ENCODE measurements at regions not wholly inside any gene's neighbourhood (a gene's known extent, or its start where the extent isn't known, plus 50 kb on each side); places are given as distances from the start of the nearest gene placed in this dataset.
A peak's percentile ranks its signal among the peaks of the same experiment; 100 is the strongest.

- no peak for DNase-seq (ENCODE audit: low read depth in 3 of 3, low spot score in 2 of 3)
These were observed 52.1 kb downstream of the MPP7 start for GRCh38 chr10:28250782-28251181.

GRCh38 chr10:28250358-28250757 lies 52.5 kb downstream of the MPP7 start:
- DNase-seq (ENCODE audit: low read depth in 3 of 3, low spot score in 2 of 3), result no peak

GRCh38 chr10:28249512-28249911 lies 53.4 kb downstream of the MPP7 start:
- no peak for DNase-seq (ENCODE audit: low read depth in 3 of 3, low spot score in 2 of 3)

- no peak for DNase-seq (ENCODE audit: low read depth in 3 of 3, low spot score in 2 of 3)
These were observed 54.8 kb downstream of the MPP7 start for GRCh38 chr10:28248092-28248491.

GRCh38 chr10:28246023-28246422 lies 56.8 kb downstream of the MPP7 start:
- DNase-seq (ENCODE audit: low read depth in 3 of 3, low spot score in 2 of 3), result no peak

GRCh38 chr10:28243923-28244322 lies 58.9 kb downstream of the MPP7 start:
- DNase-seq (ENCODE audit: low read depth in 3 of 3, low spot score in 2 of 3), result no peak

- no peak for DNase-seq (ENCODE audit: low read depth in 3 of 3, low spot score in 2 of 3)
These were observed 60.2 kb downstream of the MPP7 start for GRCh38 chr10:28242555-28243204.

- DNase-seq (ENCODE audit: low read depth in 3 of 3, low spot score in 2 of 3), result peak in 1 of 3 donors; percentile 38
These were observed 61.0 kb downstream of the MPP7 start for GRCh38 chr10:28241741-28242399.

GRCh38 chr10:28240400-28240799 lies 62.5 kb downstream of the MPP7 start:
- no peak for DNase-seq (ENCODE audit: low read depth in 3 of 3, low spot score in 2 of 3)

GRCh38 chr10:28236591-28236990 lies 66.3 kb downstream of the MPP7 start:
- no peak for DNase-seq (ENCODE audit: low read depth in 3 of 3, low spot score in 2 of 3)

- no peak for DNase-seq (ENCODE audit: low read depth in 3 of 3, low spot score in 2 of 3)
These were observed 82.1 kb downstream of the MPP7 start for GRCh38 chr10:28220811-28221210.

GRCh38 chr10:28219251-28219650 lies 83.6 kb downstream of the MPP7 start:
- DNase-seq (ENCODE audit: low read depth in 3 of 3, low spot score in 2 of 3), result no peak

- no peak for DNase-seq (ENCODE audit: low read depth in 3 of 3, low spot score in 2 of 3)
These were observed 85.0 kb downstream of the MPP7 start for GRCh38 chr10:28217848-28218247.

GRCh38 chr10:28215930-28216329 lies 86.9 kb downstream of the MPP7 start:
- no peak for DNase-seq (ENCODE audit: low read depth in 3 of 3, low spot score in 2 of 3)

- DNase-seq (ENCODE audit: low read depth in 3 of 3, low spot score in 2 of 3), result no peak
These were observed 88.6 kb downstream of the MPP7 start for GRCh38 chr10:28214219-28214618.

- DNase-seq (ENCODE audit: low read depth in 3 of 3, low spot score in 2 of 3), result no peak
These were observed 91.1 kb downstream of the MPP7 start for GRCh38 chr10:28211759-28212158.

- DNase-seq (ENCODE audit: low read depth in 3 of 3, low spot score in 2 of 3), result no peak
These were observed 95.1 kb downstream of the MPP7 start for GRCh38 chr10:28207799-28208198.

- DNase-seq (ENCODE audit: low read depth in 3 of 3, low spot score in 2 of 3), result no peak
These were observed 99.9 kb downstream of the MPP7 start for GRCh38 chr10:28202941-28203352.

GRCh38 chr10:28201410-28202400 lies 101.2 kb downstream of the MPP7 start:
- DNase-seq (ENCODE audit: low read depth in 3 of 3, low spot score in 2 of 3), result no peak

- DNase-seq (ENCODE audit: low read depth in 3 of 3, low spot score in 2 of 3), result no peak
These were observed 102.1 kb downstream of the MPP7 start for GRCh38 chr10:28200775-28201174.

GRCh38 chr10:28199941-28200340 lies 102.9 kb downstream of the MPP7 start:
- DNase-seq (ENCODE audit: low read depth in 3 of 3, low spot score in 2 of 3), result no peak

Measured in right renal cortex interstitium (tissue), 3 donors.